GM12874 (cell line): ENCODE measurements at regions not wholly inside any gene's neighbourhood (a gene's known extent, or its start where the extent isn't known, plus 50 kb on each side); places are given as distances from the start of the nearest gene placed in this dataset.

ENCODE experiments used
- CTCF ChIP-seq: IDR thresholded peaks from 2 replicates; pipeline ENCODE4 v1.5.1; 2011; ENCODE audit warnings: low read depth, mild to moderate bottlenecking, control low read depth, low read length, moderate library complexity; ENCODE audit not compliant: insufficient read depth

DNA sequence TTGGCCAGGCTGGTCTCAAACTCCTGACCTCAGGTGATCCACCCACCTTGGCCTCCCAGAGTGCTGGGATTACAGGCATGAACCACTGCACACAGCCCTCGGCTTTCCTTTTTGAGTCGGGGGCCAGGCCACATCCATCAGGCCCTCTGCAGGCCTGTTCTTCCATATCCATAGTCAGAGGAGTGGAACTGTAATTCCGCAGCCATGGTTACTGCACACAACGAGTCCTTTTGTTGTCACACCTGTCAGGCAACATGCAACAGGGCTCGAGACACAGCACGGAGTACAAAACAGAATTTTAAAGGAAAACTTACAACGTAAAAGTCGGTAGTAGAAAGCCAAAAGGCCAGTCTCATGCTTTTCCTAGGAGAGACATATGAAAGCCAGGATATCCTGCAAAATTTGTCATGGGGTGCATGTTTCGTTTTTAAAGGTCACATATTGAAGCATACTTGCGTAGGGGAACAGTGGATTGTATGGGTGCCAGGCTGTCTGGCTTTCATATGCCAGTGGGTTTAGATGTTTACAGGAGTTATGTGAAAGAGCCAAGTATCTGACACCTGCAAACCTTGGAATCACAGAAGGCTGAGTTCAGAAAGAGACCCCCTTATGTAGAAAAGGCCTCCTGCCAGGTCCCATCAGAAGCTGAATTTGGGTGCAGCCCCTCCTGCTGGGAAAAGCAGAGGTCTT, 63.2 kb upstream of the LPP start:
- TF ChIP-seq CTCF: no peak

- TF ChIP-seq CTCF: no peak
Measured at GRCh38 chr3:188091746-188092145, 62.2 kb upstream of the LPP start.

DNA sequence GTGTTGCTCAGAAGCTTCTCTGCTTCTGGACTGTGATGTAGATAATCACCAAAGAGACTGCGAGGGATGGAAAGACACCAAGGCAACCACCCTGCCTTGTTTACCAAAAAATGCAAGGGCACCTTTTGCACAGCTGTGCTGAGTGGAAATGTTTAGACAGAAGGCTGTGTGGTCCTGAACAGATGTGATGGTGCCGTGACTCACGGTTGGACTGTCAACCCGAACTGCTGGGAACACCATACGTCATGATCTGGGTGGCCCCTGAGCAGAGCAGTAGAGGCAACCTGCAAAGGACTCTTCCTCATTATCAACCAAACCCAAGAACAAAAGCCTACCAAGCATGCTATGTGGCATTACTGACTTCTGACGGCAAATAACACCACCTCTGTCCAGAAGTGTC, 61.3 kb upstream of the LPP start:
- no peak for TF ChIP-seq CTCF

DNA sequence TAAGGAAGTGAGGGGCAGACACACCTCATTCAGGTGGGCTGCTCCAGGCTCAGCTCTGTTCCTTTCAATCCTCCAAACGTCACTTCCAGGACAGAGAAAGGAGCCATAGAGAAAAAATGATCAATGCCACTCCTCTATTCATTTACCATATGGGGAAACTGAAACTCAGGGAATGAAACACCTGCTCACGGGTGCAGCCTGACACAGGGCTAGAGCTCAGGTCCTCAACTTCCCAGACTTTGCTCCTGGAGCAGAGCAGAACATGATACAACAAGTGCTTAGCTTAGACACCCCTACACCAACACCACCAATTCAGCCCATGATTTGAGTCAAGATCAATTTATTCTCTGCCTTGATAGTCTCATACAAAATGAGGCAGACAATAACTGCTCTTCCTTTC, 58.5 kb upstream of the LPP start:
- no peak for TF ChIP-seq CTCF

- TF ChIP-seq CTCF: no peak
Measured at GRCh38 chr3:188097791-188098190, 56.2 kb upstream of the LPP start.

DNA sequence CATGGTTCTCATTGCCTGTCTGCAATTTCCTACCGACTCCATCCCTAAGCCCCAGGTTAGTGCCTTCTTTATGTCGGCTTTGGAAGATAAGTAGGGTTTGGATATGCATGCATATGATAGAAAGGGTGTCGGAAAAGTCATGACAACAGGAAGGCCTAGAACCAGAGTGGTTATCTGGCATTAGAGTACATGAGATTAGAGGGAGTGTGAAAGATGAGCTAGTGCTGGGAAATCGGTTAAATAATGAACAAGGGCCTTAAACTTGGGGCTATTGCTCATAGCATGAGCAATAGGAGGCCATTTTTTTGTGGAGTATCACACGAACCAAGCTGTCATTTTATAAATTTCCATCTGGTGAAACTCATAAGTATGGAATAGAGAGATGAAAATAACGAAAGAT, 54.0 kb upstream of the LPP start:
- TF ChIP-seq CTCF: no peak

DNA sequence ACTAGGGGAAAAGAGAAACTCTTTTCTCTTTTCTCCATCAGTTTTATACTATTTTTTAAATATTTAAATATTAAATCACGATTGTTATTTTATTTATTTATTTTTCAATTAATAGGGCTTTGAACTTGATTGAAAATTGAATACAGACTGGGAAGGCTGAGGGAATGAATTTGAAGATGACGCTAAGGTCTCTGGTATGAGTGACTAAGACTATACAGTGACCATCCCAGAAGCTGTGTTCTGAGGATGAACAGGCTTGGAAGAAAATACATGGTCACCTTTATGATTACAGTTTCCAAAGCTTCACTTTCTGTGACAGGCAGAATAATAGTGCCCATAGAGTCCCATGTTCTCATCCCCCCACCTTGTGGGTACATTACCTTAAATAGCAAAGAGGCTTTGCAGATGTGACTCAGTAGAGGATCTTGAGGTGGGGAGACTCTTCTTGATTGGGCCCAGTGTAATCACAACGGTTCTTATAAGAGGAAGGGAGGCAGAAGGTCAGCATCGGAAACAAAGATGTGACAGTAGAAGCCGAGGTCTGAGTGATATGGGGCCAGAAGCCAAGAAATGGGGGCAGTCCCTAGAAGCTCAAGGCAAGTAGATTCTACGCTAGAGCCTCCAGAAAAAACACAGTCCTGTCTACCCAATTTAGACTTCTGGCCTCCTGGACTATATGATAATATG, 51.0 kb upstream of the LPP start:
- no peak for TF ChIP-seq CTCF
